Dedifferentiated amniotic fluid mesenchymal stem cell (primary cell): ENCODE measurements at regions not wholly inside any gene's neighbourhood (a gene's known extent, or its start where the extent isn't known, plus 50 kb on each side); places are given as distances from the start of the nearest gene placed in this dataset.

ENCODE experiments used
- DNase-seq: peaks from one replicate; pipeline ENCODE4 v3.0.0-alpha.2; 2016; ENCODE audit errors: extremely low spot score

DNA sequence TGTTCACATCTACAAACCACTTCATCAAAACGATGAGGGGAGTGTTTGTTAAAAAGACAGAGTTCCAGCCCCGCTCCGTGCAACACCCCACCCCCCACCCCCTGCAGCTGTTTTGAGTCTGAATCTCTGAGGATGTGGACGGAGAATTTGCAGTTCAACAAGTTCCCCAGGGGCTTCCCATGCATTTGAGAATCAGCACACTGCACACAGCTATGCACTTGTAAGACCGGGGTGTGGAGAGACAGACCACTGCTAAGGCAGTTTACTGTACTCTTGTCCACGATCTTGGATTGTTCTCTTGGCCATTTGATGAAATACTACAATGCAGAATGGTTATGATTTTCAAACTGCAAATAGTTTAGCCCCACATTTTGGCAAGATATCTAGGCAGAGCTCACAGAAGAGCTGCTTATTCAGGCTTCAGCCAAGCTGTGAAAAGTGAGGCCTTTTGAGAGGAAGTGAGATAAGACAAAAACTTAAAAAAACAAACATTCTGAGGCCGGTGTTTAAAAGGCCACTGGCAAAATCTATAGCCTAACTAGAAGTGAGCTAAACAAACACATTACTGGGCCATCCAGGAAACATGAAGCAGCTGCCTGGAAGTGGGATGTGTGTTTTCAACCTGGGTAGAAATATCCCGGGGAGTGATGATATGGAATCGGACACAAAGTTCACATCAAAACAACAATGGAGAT lies 308.2 kb upstream of the ADAMTS9 start:
- no peak for DNase-seq

DNA sequence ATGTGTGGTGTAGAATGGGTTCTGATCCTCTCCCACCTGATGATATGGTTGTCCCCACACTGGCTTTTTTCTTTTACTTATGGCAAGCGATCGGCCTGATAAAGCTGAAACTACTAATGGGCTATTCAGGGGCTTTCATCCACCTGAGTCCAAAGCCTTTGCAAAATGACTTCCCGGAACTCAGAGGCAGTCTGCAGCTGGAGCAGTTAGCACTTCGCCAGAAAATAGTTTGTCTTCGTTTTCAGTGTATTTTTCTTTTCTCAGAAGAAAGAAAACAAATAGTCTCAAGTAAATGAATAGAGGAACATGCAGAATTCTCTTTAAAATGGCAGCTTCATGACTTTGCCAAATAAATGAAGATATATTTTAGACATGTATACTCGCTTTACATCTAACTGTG lies 306.0 kb upstream of the ADAMTS9 start:
- DNase-seq: no peak

DNA sequence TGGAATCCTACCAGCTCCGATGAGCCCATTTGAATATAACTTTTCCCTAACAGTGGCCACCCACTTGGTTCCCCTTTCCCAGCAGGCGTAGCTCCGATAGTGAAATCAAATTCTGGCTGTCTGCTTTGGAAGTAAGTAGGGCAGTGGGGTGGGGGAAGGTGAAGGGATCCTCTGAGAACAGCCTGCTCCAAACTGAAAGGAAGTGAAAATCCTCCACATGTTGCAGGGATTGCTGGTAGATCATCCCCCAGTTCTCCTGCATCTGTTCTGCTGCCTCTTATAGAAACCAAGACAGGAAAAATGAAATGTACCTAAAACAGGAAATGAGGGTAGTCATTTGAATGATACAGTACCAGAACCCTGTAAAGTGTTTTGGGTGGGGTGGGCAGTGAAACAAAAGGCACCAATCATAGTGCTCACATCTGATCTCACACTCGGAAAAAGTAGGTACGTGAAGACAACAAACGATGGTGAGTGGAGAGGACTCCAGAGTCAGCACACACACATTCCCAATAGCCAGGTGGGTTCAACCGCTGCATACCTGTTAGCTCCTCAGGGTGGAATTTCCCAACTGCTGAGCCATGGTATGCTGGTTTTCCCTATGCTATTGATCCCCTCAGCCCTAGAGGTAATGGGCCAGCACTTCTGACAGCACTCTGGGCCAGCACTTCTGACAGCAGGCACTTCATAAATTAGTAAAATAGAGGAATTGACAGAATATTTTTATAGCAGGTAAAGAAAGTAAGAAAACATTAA lies 304.9 kb upstream of the ADAMTS9 start:
- no peak for DNase-seq

DNA sequence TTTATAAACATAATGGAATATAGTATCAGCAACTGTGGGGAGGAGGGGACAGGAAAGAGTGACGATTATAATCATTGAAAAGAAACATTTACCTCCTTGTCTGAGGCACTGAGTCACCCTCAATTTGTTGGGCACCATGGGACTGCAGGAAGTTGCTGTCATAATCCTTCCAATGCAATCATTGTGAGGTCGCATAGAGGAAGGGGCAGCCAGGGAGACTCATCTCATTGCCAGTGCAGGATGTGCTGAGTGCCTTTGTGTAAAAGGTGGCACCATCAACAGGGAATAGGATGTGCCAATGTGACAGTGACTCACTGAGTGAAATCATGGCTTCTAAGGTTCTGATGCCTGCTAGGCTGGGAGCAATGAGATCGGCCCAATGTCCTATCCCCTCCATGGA lies 300.4 kb upstream of the ADAMTS9 start:
- no peak for DNase-seq

DNA sequence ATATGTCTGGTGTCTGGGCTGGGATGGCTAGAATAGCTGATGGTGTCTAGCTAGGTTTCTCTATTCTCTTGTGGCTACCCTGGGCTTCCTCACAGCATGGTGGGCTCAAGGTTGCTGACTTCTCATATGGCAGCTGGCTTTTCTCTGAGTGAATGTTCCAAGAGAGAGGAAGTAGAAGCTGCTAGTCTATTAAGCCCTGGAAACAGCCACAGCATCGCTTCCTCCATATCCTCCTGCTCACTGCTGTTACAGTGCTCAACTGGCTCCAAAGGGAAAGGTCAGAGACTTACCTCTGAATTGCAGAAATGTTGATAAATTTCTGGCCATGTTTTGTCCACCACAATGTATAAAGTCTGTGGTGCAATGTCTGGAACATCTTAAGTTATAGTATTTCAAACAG lies 299.9 kb upstream of the ADAMTS9 start:
- DNase-seq: no peak

DNA sequence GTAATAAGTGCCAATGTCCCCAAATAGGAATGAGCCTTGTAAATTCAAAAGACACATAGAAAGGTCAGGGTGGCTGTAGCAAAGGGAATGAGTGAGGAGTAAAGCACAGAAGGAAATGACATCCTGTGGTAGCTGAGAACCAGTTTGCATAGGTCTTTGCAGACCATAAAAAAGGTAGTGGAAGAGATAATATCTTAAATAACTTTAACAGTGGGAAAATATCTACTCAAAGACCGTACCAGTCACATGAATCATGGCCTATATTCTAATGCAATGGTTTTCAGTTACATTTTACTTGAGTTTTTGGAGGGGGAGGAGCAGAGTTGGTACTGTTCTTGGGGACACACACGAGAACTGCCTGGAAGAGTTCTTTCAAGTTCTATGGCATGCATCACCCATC lies 297.3 kb upstream of the ADAMTS9 start:
- no peak for DNase-seq

DNA sequence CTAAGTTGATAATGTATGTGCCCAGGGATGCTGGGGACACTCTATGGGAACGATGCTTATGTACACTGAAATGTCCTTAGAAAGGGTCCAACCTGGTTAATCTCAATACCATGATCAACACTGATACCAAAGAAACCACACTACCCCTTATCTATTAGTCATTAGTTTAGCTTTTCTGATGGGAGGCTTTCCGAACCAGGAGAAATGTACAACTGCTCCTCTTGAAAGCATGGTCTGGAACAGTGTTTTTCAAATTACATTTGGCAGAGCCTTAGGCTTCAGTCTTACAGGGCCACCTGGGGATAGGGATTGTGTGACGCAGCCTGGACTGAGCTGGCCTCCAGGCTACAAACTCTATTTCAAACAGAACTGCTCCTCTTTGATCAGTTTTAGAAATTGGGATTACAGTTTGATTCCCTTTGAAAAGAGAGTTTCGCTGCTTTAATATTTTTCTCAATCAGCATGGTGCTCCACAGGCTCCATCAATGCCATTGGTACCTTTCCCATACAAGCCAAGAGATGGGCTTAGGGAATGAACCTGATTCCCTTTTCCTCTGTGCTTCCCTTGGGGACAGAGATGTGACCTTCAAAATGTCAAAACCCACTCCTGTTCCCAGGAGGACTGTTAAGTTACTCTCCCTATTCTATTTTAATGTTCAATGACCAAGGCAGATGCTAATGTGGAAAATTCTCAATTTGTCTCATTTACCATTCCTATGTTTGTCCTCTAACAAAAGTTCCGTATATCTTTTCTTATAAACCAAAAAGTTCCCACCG lies 296.0 kb upstream of the ADAMTS9 start:
- no peak for DNase-seq

DNA sequence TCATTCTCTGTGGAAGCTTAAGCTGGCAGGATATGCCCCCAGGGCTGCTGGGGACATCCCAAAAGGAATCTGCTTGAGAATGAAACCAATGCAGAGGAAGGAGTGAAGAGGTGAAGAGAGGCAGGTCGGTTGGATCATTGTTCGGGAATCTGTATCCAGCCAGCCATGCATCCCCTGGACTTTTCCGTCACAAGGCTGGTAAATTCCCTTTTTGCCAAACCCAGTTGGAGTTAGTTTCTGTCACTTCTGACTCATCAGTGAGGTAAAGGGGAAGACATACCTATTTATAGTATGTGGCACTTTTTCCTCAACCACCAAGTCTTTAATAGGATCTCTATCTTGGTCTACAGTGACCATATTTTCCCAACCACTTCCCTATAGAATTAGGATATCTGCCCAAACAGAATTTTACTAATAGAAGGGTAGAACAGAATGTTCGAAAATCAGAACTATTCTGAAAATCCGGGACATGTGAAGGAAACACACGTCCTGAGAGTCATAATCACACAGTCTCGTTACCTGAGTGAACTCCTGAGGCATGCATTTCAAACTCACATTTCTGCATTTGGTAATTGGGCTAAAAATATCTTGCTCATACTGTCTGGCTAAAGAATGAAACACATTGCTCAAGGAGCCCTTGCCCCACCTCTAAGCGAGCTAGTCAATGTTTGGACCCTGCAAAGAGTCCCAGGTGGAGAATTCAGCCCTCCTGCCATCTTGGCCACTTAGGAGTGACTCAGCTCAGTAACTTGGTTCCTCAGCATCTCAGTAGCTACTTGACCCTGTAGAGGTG lies 289.7 kb upstream of the ADAMTS9 start:
- no peak for DNase-seq

DNA sequence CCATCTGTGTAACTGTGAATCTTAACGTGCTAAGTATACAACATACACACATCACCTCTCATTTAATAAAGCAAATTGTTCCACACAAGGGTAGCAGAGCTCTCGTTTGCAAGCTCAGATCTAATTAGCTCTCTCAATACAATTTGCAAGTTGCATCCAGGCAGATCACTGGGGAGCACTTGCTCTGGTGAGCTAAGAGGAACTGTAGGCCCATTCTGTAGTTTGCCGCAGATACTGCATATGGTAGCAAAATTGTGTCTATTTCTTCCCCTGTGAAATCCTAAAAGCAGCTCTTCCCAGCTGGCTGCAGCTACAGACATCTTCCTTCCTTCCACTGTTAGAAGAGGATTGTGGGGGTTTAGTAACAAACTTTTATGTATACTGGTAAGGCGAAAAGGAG lies 288.7 kb upstream of the ADAMTS9 start:
- DNase-seq: no peak

DNA sequence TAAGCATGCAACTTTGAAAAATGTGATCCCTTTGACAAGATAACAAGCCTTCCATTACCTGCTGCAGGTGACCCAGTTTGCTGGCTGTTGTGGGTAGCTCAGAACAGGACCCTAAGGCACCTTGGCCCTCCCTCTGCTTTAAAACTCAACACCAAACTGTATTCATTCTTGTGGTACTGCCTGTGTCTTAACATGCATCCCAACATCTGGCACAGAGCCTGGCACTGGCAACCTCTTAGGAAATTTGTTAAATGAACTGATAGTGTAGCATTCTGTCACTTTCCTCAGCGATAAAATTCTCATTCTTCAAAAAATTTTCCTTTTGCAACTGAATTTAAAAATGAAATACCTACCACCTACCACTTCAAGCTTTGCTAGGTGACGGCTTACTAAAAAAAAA lies 287.3 kb upstream of the ADAMTS9 start:
- DNase-seq: no peak

DNA sequence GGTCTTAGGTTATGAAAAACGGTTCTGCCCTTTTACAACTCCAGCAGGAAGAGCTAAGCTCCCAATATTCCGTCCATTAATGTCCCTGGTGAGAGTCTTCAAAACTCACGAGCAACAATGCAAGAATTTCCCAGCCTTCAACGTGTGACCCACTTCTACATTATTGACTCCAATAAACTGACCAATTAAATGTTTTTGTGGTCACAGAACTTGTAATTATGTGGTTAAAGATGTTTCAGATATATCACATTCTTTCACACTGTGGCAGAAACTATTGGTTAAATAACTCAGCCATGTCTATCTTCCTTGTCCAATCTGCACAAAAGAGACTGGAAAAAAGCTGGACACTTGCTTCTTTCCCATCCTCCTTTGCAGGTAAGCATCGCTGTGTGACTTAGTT lies 286.6 kb upstream of the ADAMTS9 start:
- no peak for DNase-seq

DNA sequence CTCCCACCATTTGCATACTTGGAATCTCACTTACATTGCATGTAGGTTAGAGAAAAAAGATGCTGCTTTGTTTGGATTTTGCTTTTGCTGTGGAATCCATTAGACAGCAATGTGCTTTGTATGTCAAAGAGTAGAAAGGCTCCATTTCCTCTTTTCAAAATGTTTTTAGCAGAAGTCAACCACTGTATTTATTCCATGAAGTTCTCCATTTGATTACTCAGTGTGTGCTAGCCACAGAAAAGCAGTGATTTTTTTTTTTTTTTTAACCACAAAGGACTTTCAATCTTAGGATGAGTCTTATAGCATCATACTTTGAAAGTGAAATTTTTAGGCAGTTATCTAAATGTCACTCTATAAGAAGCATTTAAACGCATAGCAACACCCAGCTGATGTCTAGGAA lies 285.0 kb upstream of the ADAMTS9 start:
- no peak for DNase-seq

DNA sequence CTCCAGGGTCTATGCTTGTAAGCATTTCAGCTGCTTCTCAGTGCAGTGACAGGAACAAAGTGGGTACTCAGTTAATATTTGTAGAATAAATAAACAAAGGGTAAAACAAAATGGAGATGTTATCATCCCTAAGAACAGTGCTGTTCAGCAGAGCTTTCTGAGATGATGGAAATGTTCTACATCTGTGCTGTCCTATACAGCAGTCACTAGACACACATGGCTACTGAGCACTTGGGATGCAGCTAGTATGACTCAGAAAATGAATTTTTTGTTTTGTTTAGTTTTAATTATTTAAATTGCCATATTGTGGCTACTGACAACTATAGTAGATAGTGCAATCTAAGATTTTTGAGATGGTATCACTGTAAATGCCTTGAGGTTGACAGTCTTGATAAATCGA lies 283.8 kb upstream of the ADAMTS9 start:
- no peak for DNase-seq

DNA sequence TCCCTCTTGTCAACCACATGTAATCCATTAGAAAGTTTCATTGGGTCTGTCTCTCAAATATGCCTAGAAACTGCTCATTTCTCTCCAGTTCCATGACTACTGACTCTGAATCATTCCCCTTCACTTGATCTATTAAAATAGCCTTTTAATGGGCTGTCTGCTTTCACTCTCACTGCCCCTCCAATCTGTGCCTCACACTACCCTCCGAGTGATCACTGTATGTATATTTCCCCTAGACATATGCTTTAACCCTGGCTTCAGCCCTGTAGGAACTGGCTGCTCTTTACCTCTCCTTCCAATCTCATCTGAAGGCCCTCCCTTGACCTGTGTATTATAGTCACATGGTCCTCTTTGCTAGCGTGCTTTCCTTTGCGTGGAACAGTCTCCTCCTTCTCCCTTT lies 282.8 kb upstream of the ADAMTS9 start:
- DNase-seq: no peak

DNA sequence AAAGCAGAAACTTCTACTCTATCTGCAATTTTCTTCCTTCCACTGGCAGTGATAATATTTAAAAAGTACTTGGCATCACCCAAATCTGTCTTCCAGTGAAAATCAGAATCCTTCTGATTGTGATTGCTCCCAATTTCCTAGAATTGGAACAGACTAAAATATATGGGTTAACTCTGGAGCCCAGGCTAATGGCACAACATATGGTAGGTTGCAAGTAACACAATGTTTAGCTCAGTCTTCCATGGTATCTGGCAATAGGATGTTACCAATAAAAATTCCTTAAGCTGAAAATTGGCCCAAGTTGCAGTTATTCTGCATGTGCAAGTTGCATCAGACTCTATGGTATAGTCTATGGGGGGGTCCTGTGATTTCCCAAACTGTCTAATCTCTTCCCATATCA lies 273.5 kb upstream of the ADAMTS9 start:
- no peak for DNase-seq

DNA sequence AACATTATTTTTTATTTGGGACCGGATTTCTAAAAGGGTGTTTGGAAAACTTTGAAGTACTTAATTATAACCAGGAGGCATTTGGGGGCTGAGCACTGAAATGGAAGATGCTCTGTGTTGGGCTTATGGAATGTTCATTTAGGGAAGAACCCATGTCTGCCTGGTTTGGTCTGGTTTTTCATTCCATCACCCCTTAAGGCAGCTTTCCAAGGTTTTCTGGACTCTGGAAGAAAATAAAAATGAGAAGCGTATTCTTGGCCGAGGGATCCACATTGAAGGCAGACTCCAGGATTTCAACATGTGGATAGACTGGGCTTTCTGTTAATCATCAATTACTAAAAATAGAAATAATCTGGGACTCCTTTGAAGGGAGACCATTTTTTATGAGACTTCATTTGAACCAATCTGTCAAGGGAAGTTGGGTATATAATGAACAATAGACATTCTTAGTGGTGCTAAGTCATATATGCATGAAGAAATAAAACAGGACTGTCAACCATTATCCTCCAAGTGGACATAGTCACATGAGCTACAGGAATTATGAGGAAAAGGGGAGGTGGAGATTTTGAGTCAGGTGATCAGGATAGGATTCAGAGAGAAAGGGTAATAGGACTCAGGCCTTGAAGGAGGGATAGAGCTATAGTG lies 270.5 kb upstream of the ADAMTS9 start:
- DNase-seq: no peak

DNA sequence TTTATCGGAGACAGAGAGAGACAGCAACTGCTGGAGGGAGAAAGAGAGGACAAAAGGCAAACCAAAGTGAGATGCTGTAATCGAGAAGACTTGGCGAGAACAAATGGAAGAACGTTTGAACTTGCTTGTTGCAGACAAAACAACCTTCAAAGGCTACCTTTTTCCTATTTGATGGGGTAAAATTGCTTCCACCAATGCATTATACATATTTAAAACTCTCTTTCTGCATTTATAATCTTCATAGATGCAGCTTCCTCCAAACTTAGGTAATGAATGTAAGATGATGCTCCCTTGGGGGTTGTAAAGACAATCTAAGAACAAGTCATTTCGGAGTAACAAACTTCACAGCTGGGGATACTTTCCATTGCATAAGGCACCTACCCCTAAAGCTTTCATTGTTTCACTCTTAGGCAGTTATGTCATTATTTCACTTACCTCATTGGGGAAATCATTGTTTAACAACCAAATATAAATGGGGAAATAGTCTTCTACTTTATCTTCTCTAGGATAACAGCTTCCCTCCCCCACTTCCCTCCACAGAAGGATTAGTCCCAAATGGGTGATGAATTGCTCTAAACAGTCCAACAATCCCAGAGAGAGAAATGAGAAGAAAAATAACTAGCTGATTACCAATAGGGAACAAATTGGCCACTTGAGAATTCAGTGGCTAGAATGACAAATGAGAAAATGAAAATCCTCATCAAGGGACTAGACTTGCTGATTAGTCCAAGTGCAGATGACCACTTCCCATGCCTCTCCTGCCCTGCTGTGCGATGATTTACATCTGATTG lies 269.8 kb upstream of the ADAMTS9 start:
- DNase-seq: no peak

DNA sequence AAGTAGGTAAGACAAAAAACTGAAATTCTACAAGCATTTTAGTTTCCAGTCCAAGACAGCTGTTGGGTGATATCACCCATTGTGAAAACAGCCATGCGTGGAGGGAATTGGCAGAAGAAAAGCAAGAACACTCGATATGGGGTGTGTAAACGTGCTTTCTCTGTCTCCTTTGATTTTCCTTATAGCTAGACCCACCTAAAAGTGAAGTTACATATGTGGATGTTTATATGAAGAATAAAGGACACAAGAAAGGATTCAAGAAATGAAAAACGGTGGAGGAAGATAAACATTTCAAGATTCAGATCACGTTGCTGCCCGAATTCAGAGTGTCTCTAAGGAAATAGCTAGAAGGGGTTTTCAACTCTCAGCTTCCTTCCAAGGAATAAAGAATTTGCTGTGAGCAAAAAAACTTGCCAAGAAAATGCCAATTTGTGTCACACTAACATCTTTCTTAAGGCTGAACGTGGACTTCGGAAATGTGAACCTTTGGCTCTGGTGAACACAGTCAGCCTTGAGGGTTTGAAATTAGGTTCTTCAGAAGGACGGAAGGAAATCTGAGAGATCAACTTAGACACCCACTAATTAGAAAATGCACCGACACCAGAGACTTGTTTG lies 269.0 kb upstream of the ADAMTS9 start:
- DNase-seq: no peak

DNA sequence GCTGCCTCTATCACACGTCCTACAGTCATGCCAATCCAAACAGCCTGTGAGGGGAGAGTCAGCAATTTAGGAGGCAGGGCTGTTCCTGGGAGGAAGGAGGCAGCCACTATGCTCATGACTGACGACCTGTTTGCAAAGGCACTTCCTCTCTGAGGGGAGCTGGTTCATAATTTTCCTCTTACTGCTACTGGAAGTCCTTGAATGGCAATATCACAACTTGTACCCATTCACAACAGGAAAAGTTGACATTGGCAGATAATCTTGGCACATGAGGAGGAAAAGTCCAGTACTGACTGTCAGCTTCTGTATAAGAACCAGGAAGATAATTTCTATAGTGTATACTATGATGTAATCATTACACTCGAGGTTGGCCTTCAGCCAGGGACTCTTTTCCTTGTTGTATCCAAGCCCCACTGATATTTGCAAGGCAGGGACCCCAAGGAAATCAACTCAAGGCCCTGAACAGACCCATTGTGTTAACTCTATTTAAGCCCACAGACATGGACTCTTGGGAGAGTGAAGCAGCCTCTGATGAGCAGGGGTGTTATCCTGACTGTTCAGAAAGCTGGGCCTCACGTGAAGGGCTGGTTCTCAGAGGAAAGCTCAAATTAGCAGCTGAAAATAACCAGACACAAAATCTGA lies 267.3 kb upstream of the ADAMTS9 start:
- no peak for DNase-seq
